Pancreas (tissue), 10 donors: ENCODE measurements at regions not wholly inside any gene's neighbourhood (a gene's known extent, or its start where the extent isn't known, plus 50 kb on each side); places are given as distances from the start of the nearest gene placed in this dataset.

Experiments used
- ATAC-seq, 4 donors: fragments of 200-7000 bp; cut with Tn5 transposase; one replicate each; pipeline versions ENCODE4 v1.8.0 to v1.9.1; 2020; ENCODE audit warnings: mild to moderate bottlenecking in 4 of 4, moderate library complexity in 4 of 4
- DNase-seq, 6 donors: peaks; one replicate each; pipeline ENCODE4 v3.0.0-alpha.2; 2020
- FAIRE-seq: peaks from 2 replicates; lab custom pipeline; 2012; peaks lifted over from hg19 to GRCh38; lab: Jason Lieb, UNC
- H3K27ac ChIP-seq, 4 donors: fragments of 200-600 bp; sonication (generic); 1 replicate in 3 of 4; 2 replicates in 1 of 4; pipeline versions ENCODE4 v1.5.0 to v1.8.0; 2020
- H3K27me3 ChIP-seq, 4 donors: fragments of 200-600 bp; one replicate each; pipeline ENCODE4 v1.8.0; 2021
- H3K36me3 ChIP-seq, 3 donors: fragments of 200-600 bp; sonication (generic) in 1 of 3; one replicate each; pipeline versions ENCODE4 v1.5.0 to v1.8.0; 2020 to 2021
- H3K4me1 ChIP-seq, 3 donors: fragments of 200-600 bp; one replicate each; pipeline ENCODE4 v1.8.0; 2021
- H3K4me3 ChIP-seq, 4 donors: fragments of 200-600 bp; sonication (generic) in 2 of 4; one replicate each; pipeline versions ENCODE4 v1.5.0 to v1.8.0; 2020 to 2021
- H3K9me3 ChIP-seq, 4 donors: fragments of 200-600 bp; one replicate each; pipeline ENCODE4 v1.8.0; 2021
- WGBS, 2 donors: extraction: QIAGEN DNeasy Blood & Tissue Kit; methylation state at CpG; one replicate each; pipeline ENCODE4 v1.1.7; 2013; 5-methylcytosine and 5-hydroxymethylcytosine counted together
- intact Hi-C, 3 donors: fragments of 100-400 bp; cut with DNase I; formaldehyde crosslinking; loops; one replicate each; pipeline versions ENCODE4 v1.11.1 to v1.14.2; 2022
- TF ChIP-seq, protein P1 (sequence below), 4 donors: fragments of 200-600 bp; sonication (generic) in 3 of 4; IDR thresholded peaks; one replicate each; pipeline versions ENCODE4 v1.5.0 to v1.8.0; 2021; ENCODE audit warnings: antibody characterized with exemption in 4 of 4
- donor health status: healthy with polysubstance abuse.
- donor health status: DM: no; HTN: no; CAD: no; lungs with moderate emphysema.
- donor health status: DM: no; HTN: no; CAD: no.
- donor health status: control.
- donor health status: control.
- donor health status: Bipolar disorder and iron deficiency.
- donor health status: DM: yes; HTN: yes; CAD: no.
- donor health status: DM: no; HTN: no; CAD: no.
- donor health status: DM: no; HTN: no; CAD: no.
- donor health status: DM: yes; HTN: yes; CAD: no.

DNA sequence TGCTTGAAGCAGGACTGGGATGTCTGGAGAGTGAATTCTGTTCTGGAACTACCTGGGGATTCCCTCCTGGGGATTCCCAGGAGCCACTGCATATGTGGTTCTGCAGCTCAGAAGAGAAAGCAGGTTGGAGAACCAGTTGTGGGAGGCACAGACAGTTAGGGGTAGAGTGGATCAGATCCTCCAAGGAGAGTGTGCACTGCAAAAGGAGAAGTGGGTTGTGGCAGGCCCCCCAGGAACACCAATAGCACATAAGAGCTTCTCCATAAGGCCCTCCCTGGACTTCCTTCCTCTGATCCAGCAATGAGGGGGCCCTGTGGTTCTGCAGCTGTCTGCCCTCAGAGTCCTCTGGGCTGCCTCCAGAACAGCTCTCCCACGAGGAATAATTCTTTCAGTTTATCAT, 369.2 kb upstream of the CNR1 start:
- Histone ChIP-seq H3K9me3 (no peaks in the 10 kb centered on the region), H3K27ac (no peak overlapping the region), H3K4me1 (no peaks in the 10 kb centered on the region), H3K27me3 (no peaks in the 10 kb centered on the region), H3K4me3 (no peak overlapping the region), H3K36me3 (no peaks in the 10 kb centered on the region)
- TF ChIP-seq, protein P1, sequence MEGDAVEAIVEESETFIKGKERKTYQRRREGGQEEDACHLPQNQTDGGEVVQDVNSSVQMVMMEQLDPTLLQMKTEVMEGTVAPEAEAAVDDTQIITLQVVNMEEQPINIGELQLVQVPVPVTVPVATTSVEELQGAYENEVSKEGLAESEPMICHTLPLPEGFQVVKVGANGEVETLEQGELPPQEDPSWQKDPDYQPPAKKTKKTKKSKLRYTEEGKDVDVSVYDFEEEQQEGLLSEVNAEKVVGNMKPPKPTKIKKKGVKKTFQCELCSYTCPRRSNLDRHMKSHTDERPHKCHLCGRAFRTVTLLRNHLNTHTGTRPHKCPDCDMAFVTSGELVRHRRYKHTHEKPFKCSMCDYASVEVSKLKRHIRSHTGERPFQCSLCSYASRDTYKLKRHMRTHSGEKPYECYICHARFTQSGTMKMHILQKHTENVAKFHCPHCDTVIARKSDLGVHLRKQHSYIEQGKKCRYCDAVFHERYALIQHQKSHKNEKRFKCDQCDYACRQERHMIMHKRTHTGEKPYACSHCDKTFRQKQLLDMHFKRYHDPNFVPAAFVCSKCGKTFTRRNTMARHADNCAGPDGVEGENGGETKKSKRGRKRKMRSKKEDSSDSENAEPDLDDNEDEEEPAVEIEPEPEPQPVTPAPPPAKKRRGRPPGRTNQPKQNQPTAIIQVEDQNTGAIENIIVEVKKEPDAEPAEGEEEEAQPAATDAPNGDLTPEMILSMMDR (IDR thresholded peaks at IDR 0.05): no peak
- intact Hi-C loops: no loop called here
- ATAC-seq (no peak), FAIRE-seq (no peak), DNase-seq (no peak)
- WGBS, 2 donors: 14 to 21% methylated on average over 1 of the region's 1 CpG

DNA sequence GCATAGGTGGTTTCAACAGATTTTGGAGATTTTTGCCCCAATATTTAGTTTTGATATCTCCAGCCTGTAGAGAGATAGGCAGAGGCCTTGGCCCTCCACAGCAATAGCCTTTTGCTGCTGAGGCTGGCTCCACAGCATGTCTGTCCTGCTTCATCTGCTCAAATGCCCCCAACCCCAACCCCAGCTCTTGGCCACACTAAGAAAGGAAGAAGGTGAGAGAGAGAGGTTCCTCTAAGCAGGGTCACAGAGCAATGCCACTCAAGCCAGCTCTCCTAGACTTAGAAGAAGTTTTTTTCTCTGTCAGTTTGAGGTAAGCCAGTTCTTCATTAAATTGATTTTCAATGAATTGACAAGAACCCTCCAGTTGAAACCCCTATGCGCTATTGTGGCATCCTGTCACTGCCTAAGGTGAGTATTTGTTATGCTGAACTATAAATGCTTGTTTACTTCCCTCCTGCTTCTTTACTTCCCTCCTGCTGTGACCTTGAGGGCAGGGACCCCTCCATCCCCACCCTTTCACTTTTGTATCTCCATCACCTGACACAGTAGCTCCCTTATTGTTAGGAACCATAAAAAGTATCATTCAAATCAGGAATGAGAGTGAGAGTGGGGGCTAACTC, 366.2 kb upstream of the CNR1 start:
- FAIRE-seq (no peak), ATAC-seq (no peak), DNase-seq (no peak)
- intact Hi-C loops: no loop called here
- no peaks in the 10 kb centered on the region for H3K27me3 ChIP-seq
- H3K4me1 ChIP-seq: no peaks in the 10 kb centered on the region
- H3K9me3 ChIP-seq: no peaks in the 10 kb centered on the region
- H3K4me3 ChIP-seq: no peak overlapping the region
- 71 to 82% methylated on average over 1 of the region's 1 CpG for WGBS, 2 donors
- TF ChIP-seq, protein P1 (IDR thresholded peaks at IDR 0.05): no peak
- H3K27ac ChIP-seq: no peak overlapping the region
- no peaks in the 10 kb centered on the region for H3K36me3 ChIP-seq

DNA sequence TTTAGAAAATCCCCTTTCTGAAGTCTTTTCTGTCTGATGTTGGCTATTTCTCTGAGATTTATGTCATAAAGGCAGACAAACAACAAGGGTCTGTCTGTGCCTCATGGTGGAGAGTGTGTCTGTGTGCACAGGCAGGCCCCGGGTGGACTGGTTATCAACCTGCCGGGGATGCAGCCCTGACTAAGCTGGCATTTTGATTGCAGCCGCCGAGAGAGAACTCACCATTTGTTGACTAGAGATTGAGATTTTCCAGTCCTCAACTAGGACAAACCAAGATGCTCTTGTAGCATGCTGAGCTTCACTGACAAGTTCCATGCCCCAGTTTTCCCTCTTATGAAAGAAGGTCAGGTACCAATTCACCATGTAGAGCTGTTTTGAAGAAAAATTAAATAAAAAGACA, 363.6 kb upstream of the CNR1 start:
- intact Hi-C loops: no loop called here

DNA sequence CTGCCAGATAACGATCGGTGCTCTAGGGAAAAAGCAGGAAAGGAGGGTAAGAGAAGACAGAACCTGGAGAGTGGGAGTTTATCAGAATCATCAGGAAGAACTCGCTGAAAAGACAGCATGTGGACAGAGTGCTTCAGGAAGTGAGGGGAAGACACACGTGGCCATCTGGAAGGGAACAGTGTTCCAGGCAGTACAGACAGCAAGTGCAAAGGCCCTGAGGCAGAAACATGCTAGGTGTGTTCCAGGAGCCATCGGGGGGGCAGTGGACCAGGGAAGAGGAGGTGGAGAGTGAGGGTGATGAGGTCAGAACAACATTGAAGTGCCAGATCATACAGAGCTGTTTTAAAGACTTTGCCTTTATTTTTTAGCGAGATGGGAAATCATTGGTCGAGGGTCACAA, 354.3 kb upstream of the CNR1 start:
- H3K27ac ChIP-seq: no peak overlapping the region
- no peaks in the 10 kb centered on the region for H3K36me3 ChIP-seq
- H3K9me3 ChIP-seq: no peaks in the 10 kb centered on the region
- FAIRE-seq: no peak
- no peak for ATAC-seq
- H3K4me3 ChIP-seq: no peak overlapping the region
- DNase-seq: no peak
- no peaks in the 10 kb centered on the region for H3K4me1 ChIP-seq
- no peaks in the 10 kb centered on the region for H3K27me3 ChIP-seq
- intact Hi-C loops: no loop called here
- TF ChIP-seq, protein P1 (IDR thresholded peaks at IDR 0.05): no peak
- 64 to 76% methylated on average over 7 of the region's 7 CpGs for WGBS, 2 donors

More for the DNA sequence above, 363.6 kb upstream of the CNR1 start:
- FAIRE-seq (no peak), ATAC-seq (no peak), DNase-seq (no peak)
- WGBS, 2 donors: 47 to 60% methylated on average over 4 of the region's 4 CpGs
- Histone ChIP-seq H3K27ac (no peak overlapping the region), H3K4me3 (no peak overlapping the region), H3K9me3 (no peaks in the 10 kb centered on the region), H3K27me3 (no peaks in the 10 kb centered on the region), H3K4me1 (no peaks in the 10 kb centered on the region), H3K36me3 (no peaks in the 10 kb centered on the region)
- TF ChIP-seq, protein P1 (IDR thresholded peaks at IDR 0.05): no peak

DNA sequence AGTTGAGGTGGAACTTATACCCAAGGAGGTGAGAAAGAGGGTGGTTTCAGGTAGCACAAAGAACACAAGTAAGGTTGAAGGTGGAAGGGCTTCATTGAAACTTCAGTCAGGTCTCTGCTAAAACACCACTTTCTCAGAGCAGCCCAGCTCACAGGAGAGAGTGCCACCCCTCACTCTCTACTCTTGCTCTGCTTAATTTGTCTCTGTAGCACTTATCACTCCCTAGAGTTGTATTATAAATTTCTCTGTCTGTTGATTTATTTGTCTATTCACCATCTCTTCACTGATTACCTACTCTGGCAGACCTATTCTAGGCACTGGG, 353.8 kb upstream of the CNR1 start:
- intact Hi-C loops: no loop called here
- Histone ChIP-seq H3K9me3 (no peaks in the 10 kb centered on the region), H3K27me3 (no peaks in the 10 kb centered on the region), H3K4me3 (no peak overlapping the region), H3K4me1 (no peaks in the 10 kb centered on the region), H3K36me3 (no peaks in the 10 kb centered on the region), H3K27ac (no peak overlapping the region)
- DNase-seq (no peak), FAIRE-seq (no peak), ATAC-seq (no peak)
- TF ChIP-seq, protein P1 (IDR thresholded peaks at IDR 0.05): no peak
